Nephron (organoid): ENCODE measurements at regions not wholly inside any gene's neighbourhood (a gene's known extent, or its start where the extent isn't known, plus 50 kb on each side); places are given as distances from the start of the nearest gene placed in this dataset.

ENCODE experiments used
- H3K27ac Mint-ChIP-seq, 3 experiments: 2 replicates each; pipeline ENCODE4 v1.8.0; 2020; ENCODE audit warnings: mixed read lengths in 3 of 3, mild to moderate bottlenecking in 2 of 3, moderate library complexity in 1 of 3
- H3K27me3 Mint-ChIP-seq: 2 replicates; pipeline ENCODE4 v1.8.0; 2021; ENCODE audit warnings: low read depth, mild to moderate bottlenecking, moderate library complexity, mixed read lengths
- H3K36me3 Mint-ChIP-seq: 2 replicates; pipeline ENCODE4 v1.8.0; 2020; ENCODE audit warnings: low read depth, mixed read lengths
- H3K4me1 Mint-ChIP-seq: 2 replicates; pipeline ENCODE4 v1.8.0; 2020; ENCODE audit warnings: mixed read lengths
- H3K4me3 Mint-ChIP-seq, 3 experiments: 2 replicates each; pipeline ENCODE4 v1.8.0; 2020; ENCODE audit warnings: mild to moderate bottlenecking in 3 of 3, mixed read lengths in 3 of 3, moderate library complexity in 2 of 3
- H3K9me3 Mint-ChIP-seq: 2 replicates; pipeline ENCODE4 v1.8.0; 2020; ENCODE audit warnings: mixed read lengths
- CTCF ChIP-seq, 3 experiments: fragments of 200-600 bp; sonication (generic); IDR thresholded peaks; one replicate each; pipeline ENCODE4 v1.5.0; 2021; ENCODE audit warnings: antibody characterized with exemption in 3 of 3; ENCODE audit not compliant: unreplicated experiment in 3 of 3

GRCh38 chr7:80991654-80992053, 72.8 kb upstream of the SEMA3C start:
- Mint-ChIP-seq H3K4me1 (no peaks in the 10 kb centered on the region), H3K9me3 (peaks cover 5% of the 10 kb centered on the region), H3K36me3 (no peaks in the 10 kb centered on the region), H3K27ac (no peak overlapping the region), H3K4me3 (no peak overlapping the region), H3K27me3 (no peaks in the 10 kb centered on the region)
- no peak for TF ChIP-seq CTCF (IDR thresholded peaks at IDR 0.05; ENCODE audit: unreplicated experiment in 3 of 3)

GRCh38 chr7:80984619-80985018, 65.8 kb upstream of the SEMA3C start:
- Mint-ChIP-seq H3K27ac (no peak overlapping the region), H3K9me3 (peaks cover 14% of the 10 kb centered on the region), H3K36me3 (peaks cover 3% of the 10 kb centered on the region), H3K4me3 (no peak overlapping the region), H3K27me3 (no peaks in the 10 kb centered on the region), H3K4me1 (no peaks in the 10 kb centered on the region)
- no peak for TF ChIP-seq CTCF (IDR thresholded peaks at IDR 0.05; ENCODE audit: unreplicated experiment in 3 of 3)

- Mint-ChIP-seq H3K4me1 (no peaks in the 10 kb centered on the region), H3K4me3 (no peak overlapping the region), H3K27ac (no peak overlapping the region), H3K9me3 (peaks cover 20% of the 10 kb centered on the region), H3K27me3 (no peaks in the 10 kb centered on the region), H3K36me3 (peaks cover 3% of the 10 kb centered on the region)
- TF ChIP-seq CTCF (IDR thresholded peaks at IDR 0.05; ENCODE audit: unreplicated experiment in 3 of 3) = no peak
Measured at GRCh38 chr7:80981405-80981804, 62.6 kb upstream of the SEMA3C start.

GRCh38 chr7:80977751-80978150, 58.9 kb upstream of the SEMA3C start:
- no peaks in the 10 kb centered on the region for H3K4me1 Mint-ChIP-seq
- no peak overlapping the region for H3K27ac Mint-ChIP-seq
- H3K27me3 Mint-ChIP-seq = no peaks in the 10 kb centered on the region
- peaks cover 3% of the 10 kb centered on the region for H3K36me3 Mint-ChIP-seq
- TF ChIP-seq CTCF (IDR thresholded peaks at IDR 0.05; ENCODE audit: unreplicated experiment in 3 of 3) = no peak
- no peak overlapping the region for H3K4me3 Mint-ChIP-seq
- peaks cover 29% of the 10 kb centered on the region for H3K9me3 Mint-ChIP-seq

- Mint-ChIP-seq H3K27me3 (no peaks in the 10 kb centered on the region), H3K36me3 (no peaks in the 10 kb centered on the region), H3K27ac (no peak overlapping the region), H3K4me1 (no peaks in the 10 kb centered on the region), H3K4me3 (no peak overlapping the region), H3K9me3 (peaks cover 15% of the 10 kb centered on the region)
- no peak for TF ChIP-seq CTCF (IDR thresholded peaks at IDR 0.05; ENCODE audit: unreplicated experiment in 3 of 3)
Measured at GRCh38 chr7:80974396-80975358, 55.8 kb upstream of the SEMA3C start.

- Mint-ChIP-seq H3K4me3 (no peak overlapping the region), H3K9me3 (peaks cover 7% of the 10 kb centered on the region), H3K4me1 (no peaks in the 10 kb centered on the region), H3K27ac (no peak overlapping the region), H3K27me3 (no peaks in the 10 kb centered on the region), H3K36me3 (no peaks in the 10 kb centered on the region)
- no peak for TF ChIP-seq CTCF (IDR thresholded peaks at IDR 0.05; ENCODE audit: unreplicated experiment in 3 of 3)
Measured at GRCh38 chr7:80971225-80971624, 52.4 kb upstream of the SEMA3C start.
